GM10266 (cell line): ENCODE measurements at regions not wholly inside any gene's neighbourhood (a gene's known extent, or its start where the extent isn't known, plus 50 kb on each side); places are given as distances from the start of the nearest gene placed in this dataset.

Experiments used
- DNase-seq: peaks from one replicate; pipeline ENCODE4 v3.0.0; 2012; ENCODE audit errors: extremely low spot score
- CTCF ChIP-seq: IDR thresholded peaks from 2 replicates; pipeline ENCODE4 v1.5.1; 2012; ENCODE audit warnings: mild to moderate bottlenecking, low read depth; ENCODE audit not compliant: control insufficient read depth, insufficient read depth; ENCODE audit errors: missing control alignments

GRCh38 chr22:47777426-47777825 is 1015.0 kb downstream of the TBC1D22A start:
- TF ChIP-seq CTCF, result no peak
- DNase-seq, result no peak

- no peak for TF ChIP-seq CTCF
- DNase-seq, result no peak
Observed at GRCh38 chr22:47776329-47776728, 1013.9 kb downstream of the TBC1D22A start.

- DNase-seq, result no peak
Observed at GRCh38 chr22:47775686-47776085, 1013.2 kb downstream of the TBC1D22A start.

GRCh38 chr22:47775191-47775590 is 1012.7 kb downstream of the TBC1D22A start:
- no peak for TF ChIP-seq CTCF
- DNase-seq, result no peak

More at GRCh38 chr22:47775686-47776085, 1013.2 kb downstream of the TBC1D22A start:
- TF ChIP-seq CTCF, result no peak

- TF ChIP-seq CTCF, result no peak
- DNase-seq, result no peak
Observed at GRCh38 chr22:47773635-47774034, 1011.2 kb downstream of the TBC1D22A start.

GRCh38 chr22:47772864-47773263 is 1010.4 kb downstream of the TBC1D22A start:
- no peak for DNase-seq
- TF ChIP-seq CTCF, result no peak

- no peak for TF ChIP-seq CTCF
Observed at GRCh38 chr22:47769652-47770051, 1007.2 kb downstream of the TBC1D22A start.

More at GRCh38 chr22:47769652-47770051, 1007.2 kb downstream of the TBC1D22A start:
- no peak for DNase-seq
